GM10266 (cell line): ENCODE measurements at regions not wholly inside any gene's neighbourhood (a gene's known extent, or its start where the extent isn't known, plus 50 kb on each side); places are given as distances from the start of the nearest gene placed in this dataset.
"Not testable (repeated sequence)": the region's sequence is repeated elsewhere in the genome, so short reads cannot be mapped to it uniquely, and the experiment has no call there.

Experiments used
- DNase-seq: peaks from one replicate; pipeline ENCODE4 v3.0.0; 2012; ENCODE audit errors: extremely low spot score
- CTCF ChIP-seq: IDR thresholded peaks from 2 replicates; pipeline ENCODE4 v1.5.1; 2012; ENCODE audit warnings: mild to moderate bottlenecking, low read depth; ENCODE audit not compliant: control insufficient read depth, insufficient read depth; ENCODE audit errors: missing control alignments

- no peak for DNase-seq
- no peak for TF ChIP-seq CTCF
Measured at GRCh38 chr1:227508431-227508830, 54.9 kb upstream of the ZNF678 start.

- not testable (repeated sequence) for DNase-seq
Measured at GRCh38 chr1:227506490-227507393, 56.6 kb upstream of the ZNF678 start.

- not testable (repeated sequence) for DNase-seq
Measured at GRCh38 chr1:227496045-227496444, 67.3 kb upstream of the ZNF678 start.

GRCh38 chr1:227493863-227494551 lies 69.3 kb upstream of the ZNF678 start:
- not testable (repeated sequence) for DNase-seq

- no peak for TF ChIP-seq CTCF
- no peak for DNase-seq
Measured at GRCh38 chr1:227490478-227490877, 72.9 kb upstream of the ZNF678 start.

GRCh38 chr1:227490001-227490400 lies 73.4 kb upstream of the ZNF678 start:
- DNase-seq = no peak
- no peak for TF ChIP-seq CTCF

- no peak for TF ChIP-seq CTCF
- no peak for DNase-seq
Measured at GRCh38 chr1:227489572-227489971, 73.8 kb upstream of the ZNF678 start.

- no peak for DNase-seq
- TF ChIP-seq CTCF = no peak
Measured at GRCh38 chr1:227487606-227488005, 75.8 kb upstream of the ZNF678 start.

GRCh38 chr1:227486559-227486958 lies 76.8 kb upstream of the ZNF678 start:
- TF ChIP-seq CTCF = no peak
- DNase-seq = no peak
